Astrocyte of the cerebellum (primary cell): ENCODE measurements at regions not wholly inside any gene's neighbourhood (a gene's known extent, or its start where the extent isn't known, plus 50 kb on each side); places are given as distances from the start of the nearest gene placed in this dataset.

Experiments used
- DNase-seq: peaks from one replicate; pipeline ENCODE4 v3.0.0-alpha.2; 2011; ENCODE audit warnings: low read depth
- H3K4me3 ChIP-seq: 2 replicates; pipeline ENCODE4 v1.5.1; 2011; ENCODE audit warnings: mild to moderate bottlenecking, low read depth, low read length, moderate library complexity
- in situ Hi-C: cut with HindIII; loops from 2 replicates; pipeline ENCODE4 v1.10.0; 2017; ENCODE audit warnings: low sequenced_read_pairs
- TF ChIP-seq, protein P1 (sequence below): IDR thresholded peaks from 2 replicates; pipeline ENCODE4 v1.5.1; 2012; ENCODE audit warnings: low read length, low read depth, moderate library complexity, mild to moderate bottlenecking; ENCODE audit errors: missing control alignments

DNA sequence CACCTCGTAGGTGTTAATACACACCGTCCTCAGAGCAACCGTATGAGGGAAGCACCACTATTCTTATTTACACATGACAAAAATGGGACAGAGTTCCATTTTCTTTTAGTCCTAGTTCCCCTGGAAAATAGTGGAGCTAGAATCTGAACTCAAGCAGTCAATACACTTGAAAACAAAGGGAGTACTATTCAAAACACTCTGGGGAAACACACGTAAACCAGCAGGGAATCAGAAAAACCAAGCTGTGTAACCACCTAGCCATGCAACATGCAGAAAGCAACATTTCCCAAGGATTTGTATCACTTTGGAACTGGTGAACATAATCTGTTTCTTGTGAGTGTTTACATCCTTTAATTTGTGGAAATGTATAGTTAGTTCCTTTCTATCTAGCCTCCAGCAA, 208.2 kb downstream of the UBE2E3 start:
- H3K4me3 ChIP-seq: no peak overlapping the region
- TF ChIP-seq, protein P1, sequence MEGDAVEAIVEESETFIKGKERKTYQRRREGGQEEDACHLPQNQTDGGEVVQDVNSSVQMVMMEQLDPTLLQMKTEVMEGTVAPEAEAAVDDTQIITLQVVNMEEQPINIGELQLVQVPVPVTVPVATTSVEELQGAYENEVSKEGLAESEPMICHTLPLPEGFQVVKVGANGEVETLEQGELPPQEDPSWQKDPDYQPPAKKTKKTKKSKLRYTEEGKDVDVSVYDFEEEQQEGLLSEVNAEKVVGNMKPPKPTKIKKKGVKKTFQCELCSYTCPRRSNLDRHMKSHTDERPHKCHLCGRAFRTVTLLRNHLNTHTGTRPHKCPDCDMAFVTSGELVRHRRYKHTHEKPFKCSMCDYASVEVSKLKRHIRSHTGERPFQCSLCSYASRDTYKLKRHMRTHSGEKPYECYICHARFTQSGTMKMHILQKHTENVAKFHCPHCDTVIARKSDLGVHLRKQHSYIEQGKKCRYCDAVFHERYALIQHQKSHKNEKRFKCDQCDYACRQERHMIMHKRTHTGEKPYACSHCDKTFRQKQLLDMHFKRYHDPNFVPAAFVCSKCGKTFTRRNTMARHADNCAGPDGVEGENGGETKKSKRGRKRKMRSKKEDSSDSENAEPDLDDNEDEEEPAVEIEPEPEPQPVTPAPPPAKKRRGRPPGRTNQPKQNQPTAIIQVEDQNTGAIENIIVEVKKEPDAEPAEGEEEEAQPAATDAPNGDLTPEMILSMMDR: no peak
- no peak for DNase-seq
- in situ Hi-C loops: no loop called here

DNA sequence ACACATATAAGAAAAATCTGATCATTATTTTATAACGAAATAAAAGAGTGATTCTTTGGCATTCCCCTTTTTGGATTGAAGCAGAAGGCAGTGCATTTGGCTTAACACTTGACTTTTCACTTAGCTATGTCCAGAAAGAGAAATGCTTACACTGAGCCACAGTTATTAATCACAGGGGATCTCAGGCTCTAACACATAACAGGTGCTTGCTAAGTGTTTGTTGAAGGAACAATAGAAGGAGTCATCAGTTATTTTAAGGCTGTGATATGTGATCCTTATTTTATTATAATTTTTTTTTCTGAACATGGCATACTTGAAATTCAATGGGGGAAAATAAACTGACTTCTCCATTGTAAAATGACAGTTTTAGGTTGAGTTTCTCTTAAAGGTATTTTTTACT, 209.5 kb downstream of the UBE2E3 start:
- TF ChIP-seq, protein P1: no peak
- in situ Hi-C loops: no loop called here
- DNase-seq: no peak

DNA sequence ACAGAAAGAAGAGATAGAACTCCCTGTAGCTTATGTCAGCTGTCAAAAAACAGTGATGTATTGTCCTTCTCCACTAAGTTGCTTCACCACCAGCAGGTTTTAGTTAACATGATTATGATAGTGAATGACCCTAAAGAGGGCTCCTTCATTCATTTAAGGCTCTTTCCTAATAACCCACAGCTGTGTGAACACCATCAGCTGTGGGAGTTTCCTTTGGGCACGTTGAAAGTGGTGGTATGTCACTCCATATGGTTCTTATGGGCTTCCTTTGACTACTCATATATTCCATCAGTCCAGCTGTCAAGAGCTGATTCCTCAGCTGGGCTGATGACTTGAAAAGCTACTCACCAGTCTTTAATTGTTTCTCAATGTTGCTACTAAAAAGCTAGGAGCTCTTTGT, 210.3 kb downstream of the UBE2E3 start:
- H3K4me3 ChIP-seq: no peak overlapping the region
- DNase-seq: no peak
- TF ChIP-seq, protein P1: no peak
- in situ Hi-C loops: no loop called here

More for the DNA sequence above, 209.5 kb downstream of the UBE2E3 start:
- H3K4me3 ChIP-seq: no peak overlapping the region

DNA sequence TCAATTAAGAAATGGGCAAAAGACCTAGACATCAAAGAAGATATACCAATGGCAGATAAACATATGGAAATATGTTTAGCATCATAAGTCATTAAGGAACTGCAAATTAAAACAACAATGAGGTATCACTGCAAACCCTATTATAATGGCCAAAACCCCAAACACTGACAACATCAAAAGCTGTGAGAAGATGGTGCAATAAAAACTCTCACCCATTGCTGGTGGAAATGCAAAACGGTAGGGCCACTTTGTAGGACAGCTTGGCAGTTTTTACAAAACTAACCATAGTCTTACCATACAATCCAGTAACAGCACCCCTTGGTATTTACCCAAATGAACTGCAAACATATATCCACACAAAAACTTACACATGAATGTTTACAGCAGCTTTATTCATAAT, 213.1 kb downstream of the UBE2E3 start:
- in situ Hi-C loops: no loop called here
- H3K4me3 ChIP-seq: no peak overlapping the region
- DNase-seq: no peak
- TF ChIP-seq, protein P1: no peak

DNA sequence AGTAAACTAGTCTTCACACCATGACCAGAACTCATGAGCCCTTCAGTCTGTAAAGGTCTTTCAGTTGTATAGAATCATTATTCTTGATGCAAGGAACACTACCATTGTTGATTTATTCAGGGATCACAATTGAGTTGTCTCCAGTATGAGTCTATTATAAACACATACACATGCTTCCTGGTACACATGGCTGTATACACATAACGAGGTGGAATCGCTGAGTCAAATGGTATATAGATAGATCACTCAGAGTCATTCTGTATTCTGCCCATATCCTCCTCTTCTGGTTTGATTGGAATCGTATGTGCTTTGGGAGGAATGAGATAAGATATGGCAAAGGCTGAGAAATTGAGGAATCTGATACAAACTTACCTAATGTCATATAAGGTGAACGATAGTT, 216.0 kb downstream of the UBE2E3 start:
- no peak overlapping the region for H3K4me3 ChIP-seq
- TF ChIP-seq, protein P1: no peak
- no peak for DNase-seq
- in situ Hi-C loops: no loop called here

DNA sequence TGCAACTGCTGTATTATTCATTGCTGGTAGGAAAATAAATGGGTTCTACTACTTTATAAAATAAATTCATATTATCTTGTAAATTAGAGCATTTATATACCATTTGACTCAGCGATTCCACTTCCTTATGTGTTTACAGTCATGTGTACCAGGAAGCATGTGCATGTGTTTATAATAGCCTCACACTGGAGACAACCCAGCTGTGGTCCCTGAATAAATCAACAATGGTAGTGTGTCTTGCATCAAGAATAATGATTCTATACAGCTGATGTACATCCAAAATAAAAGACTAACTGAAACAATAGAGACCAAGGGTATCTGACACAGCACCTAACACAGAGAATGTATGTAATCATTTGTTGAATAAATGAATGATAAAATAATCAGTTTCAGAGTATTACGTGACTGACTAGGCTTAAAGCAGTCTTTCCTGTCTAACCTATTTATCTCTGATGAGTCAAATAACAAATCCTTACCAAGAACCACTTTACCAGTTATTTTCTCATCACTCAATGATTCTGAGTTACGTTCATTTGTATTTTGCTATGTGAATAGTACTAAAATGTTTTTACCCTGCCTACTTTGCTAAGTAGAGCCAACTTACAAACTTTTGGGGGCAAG, 216.8 kb downstream of the UBE2E3 start:
- TF ChIP-seq, protein P1: no peak
- no peak for DNase-seq
- in situ Hi-C loops: no loop called here
- H3K4me3 ChIP-seq: no peak overlapping the region
